ENCODE measurements at regions not wholly inside any gene's neighbourhood (a gene's known extent, or its start where the extent isn't known, plus 50 kb on each side); places are given as distances from the start of the nearest gene placed in this dataset.
"Not testable (repeated sequence)": the region's sequence is repeated elsewhere in the genome, so short reads cannot be mapped to it uniquely, and the experiment has no call there.

GRCh38 chr21:27953340-27954045 is 986.6 kb upstream of the ADAMTS5 start:
- no peak for DNase-seq
- in situ Hi-C loops (cut with HindIII; ENCODE audit: low pct_ligation_motif_present, low pct_unique_long_range_greater_than_20kb, low sequenced_read_pairs), result no loop called here

GRCh38 chr21:27949093-27949492 is 982.2 kb upstream of the ADAMTS5 start:
- DNase-seq; in situ Hi-C loops (cut with HindIII; ENCODE audit: low pct_ligation_motif_present, low pct_unique_long_range_greater_than_20kb, low sequenced_read_pairs): not testable (repeated sequence)

- in situ Hi-C loops (cut with HindIII; ENCODE audit: low pct_ligation_motif_present, low pct_unique_long_range_greater_than_20kb, low sequenced_read_pairs); DNase-seq: not testable (repeated sequence)
Measured at GRCh38 chr21:27930108-27930767, 963.4 kb upstream of the ADAMTS5 start.

GRCh38 chr21:27929179-27929578 is 962.3 kb upstream of the ADAMTS5 start:
- not testable (repeated sequence) for DNase-seq

GRCh38 chr21:27928534-27929115 is 961.7 kb upstream of the ADAMTS5 start:
- in situ Hi-C loops (cut with HindIII; ENCODE audit: low pct_ligation_motif_present, low pct_unique_long_range_greater_than_20kb, low sequenced_read_pairs); DNase-seq: not testable (repeated sequence)

More at GRCh38 chr21:27929179-27929578, 962.3 kb upstream of the ADAMTS5 start:
- in situ Hi-C loops (cut with HindIII; ENCODE audit: low pct_ligation_motif_present, low pct_unique_long_range_greater_than_20kb, low sequenced_read_pairs), result not testable (repeated sequence)

- in situ Hi-C loops (cut with HindIII; ENCODE audit: low pct_ligation_motif_present, low pct_unique_long_range_greater_than_20kb, low sequenced_read_pairs), result not testable (repeated sequence)
Measured at GRCh38 chr21:27921421-27921820, 954.5 kb upstream of the ADAMTS5 start.

GRCh38 chr21:27917966-27918365 is 951.1 kb upstream of the ADAMTS5 start:
- DNase-seq; in situ Hi-C loops (cut with HindIII; ENCODE audit: low pct_ligation_motif_present, low pct_unique_long_range_greater_than_20kb, low sequenced_read_pairs): not testable (repeated sequence)

More at GRCh38 chr21:27921421-27921820, 954.5 kb upstream of the ADAMTS5 start:
- not testable (repeated sequence) for DNase-seq

- in situ Hi-C loops (cut with HindIII; ENCODE audit: low pct_ligation_motif_present, low pct_unique_long_range_greater_than_20kb, low sequenced_read_pairs); DNase-seq: not testable (repeated sequence)
Measured at GRCh38 chr21:27916326-27916725, 949.4 kb upstream of the ADAMTS5 start.

- DNase-seq; in situ Hi-C loops (cut with HindIII; ENCODE audit: low pct_ligation_motif_present, low pct_unique_long_range_greater_than_20kb, low sequenced_read_pairs): not testable (repeated sequence)
Measured at GRCh38 chr21:27912133-27912532, 945.2 kb upstream of the ADAMTS5 start.

- in situ Hi-C loops (cut with HindIII; ENCODE audit: low pct_ligation_motif_present, low pct_unique_long_range_greater_than_20kb, low sequenced_read_pairs); DNase-seq: not testable (repeated sequence)
Measured at GRCh38 chr21:27909487-27909886, 942.6 kb upstream of the ADAMTS5 start.

GRCh38 chr21:27908816-27909215 is 941.9 kb upstream of the ADAMTS5 start:
- DNase-seq; in situ Hi-C loops (cut with HindIII; ENCODE audit: low pct_ligation_motif_present, low pct_unique_long_range_greater_than_20kb, low sequenced_read_pairs): not testable (repeated sequence)

- in situ Hi-C loops (cut with HindIII; ENCODE audit: low pct_ligation_motif_present, low pct_unique_long_range_greater_than_20kb, low sequenced_read_pairs); DNase-seq: not testable (repeated sequence)
Measured at GRCh38 chr21:27902904-27903303, 936.0 kb upstream of the ADAMTS5 start.

GRCh38 chr21:27893619-27894018 is 926.7 kb upstream of the ADAMTS5 start:
- DNase-seq; in situ Hi-C loops (cut with HindIII; ENCODE audit: low pct_ligation_motif_present, low pct_unique_long_range_greater_than_20kb, low sequenced_read_pairs): not testable (repeated sequence)

- in situ Hi-C loops (cut with HindIII; ENCODE audit: low pct_ligation_motif_present, low pct_unique_long_range_greater_than_20kb, low sequenced_read_pairs), result not testable (repeated sequence)
Measured at GRCh38 chr21:27891495-27891894, 924.6 kb upstream of the ADAMTS5 start.

GRCh38 chr21:27887808-27888455 is 921.0 kb upstream of the ADAMTS5 start:
- DNase-seq; in situ Hi-C loops (cut with HindIII; ENCODE audit: low pct_ligation_motif_present, low pct_unique_long_range_greater_than_20kb, low sequenced_read_pairs): not testable (repeated sequence)

More at GRCh38 chr21:27891495-27891894, 924.6 kb upstream of the ADAMTS5 start:
- not testable (repeated sequence) for DNase-seq

GRCh38 chr21:27885296-27885711 is 918.4 kb upstream of the ADAMTS5 start:
- in situ Hi-C loops (cut with HindIII; ENCODE audit: low pct_ligation_motif_present, low pct_unique_long_range_greater_than_20kb, low sequenced_read_pairs), result no loop called here
- no peak for DNase-seq

- DNase-seq; in situ Hi-C loops (cut with HindIII; ENCODE audit: low pct_ligation_motif_present, low pct_unique_long_range_greater_than_20kb, low sequenced_read_pairs): not testable (repeated sequence)
Measured at GRCh38 chr21:27881331-27881730, 914.4 kb upstream of the ADAMTS5 start.

- DNase-seq; in situ Hi-C loops (cut with HindIII; ENCODE audit: low pct_ligation_motif_present, low pct_unique_long_range_greater_than_20kb, low sequenced_read_pairs): not testable (repeated sequence)
Measured at GRCh38 chr21:27872411-27872810, 905.5 kb upstream of the ADAMTS5 start.

GRCh38 chr21:27870755-27871154 is 903.9 kb upstream of the ADAMTS5 start:
- in situ Hi-C loops (cut with HindIII; ENCODE audit: low pct_ligation_motif_present, low pct_unique_long_range_greater_than_20kb, low sequenced_read_pairs); DNase-seq: not testable (repeated sequence)
